Mucosa of rectum (tissue), 2 donors: ENCODE measurements at regions not wholly inside any gene's neighbourhood (a gene's known extent, or its start where the extent isn't known, plus 50 kb on each side); places are given as distances from the start of the nearest gene placed in this dataset.

Experiments
- H3K27ac ChIP-seq, 2 donors: one replicate each; pipeline ENCODE4 v1.7.0; 2013; ENCODE audit warnings: inconsistent platforms in 2 of 2, low read depth in 2 of 2, low read length in 2 of 2
- H3K27me3 ChIP-seq, 2 donors: one replicate each; pipeline ENCODE4 v1.7.0; 2013; ENCODE audit warnings: low read length in 2 of 2; ENCODE audit not compliant: control insufficient read depth in 2 of 2, insufficient read depth in 2 of 2
- H3K36me3 ChIP-seq, 2 donors: one replicate each; pipeline ENCODE4 v1.7.0; 2013; ENCODE audit warnings: low read length in 2 of 2; ENCODE audit not compliant: control insufficient read depth in 2 of 2, insufficient read depth in 2 of 2
- H3K4me1 ChIP-seq, 2 donors: one replicate each; pipeline ENCODE4 v1.7.0; 2013; ENCODE audit warnings: low read length in 2 of 2, mild to moderate bottlenecking in 1 of 2; ENCODE audit not compliant: control insufficient read depth in 2 of 2, insufficient read depth in 2 of 2
- H3K4me3 ChIP-seq, 2 donors: one replicate each; pipeline ENCODE4 v1.7.0; 2013; ENCODE audit warnings: low read length in 2 of 2
- H3K9ac ChIP-seq, 2 donors: one replicate each; pipeline ENCODE4 v1.7.0; 2013; ENCODE audit warnings: low read length in 2 of 2, low read depth in 1 of 2, mild to moderate bottlenecking in 1 of 2
- H3K9me3 ChIP-seq, 2 donors: one replicate each; pipeline ENCODE4 v1.7.0; 2013; ENCODE audit warnings: low read length in 2 of 2; ENCODE audit not compliant: control insufficient read depth in 2 of 2
- donor health status: healthy.
- donor health status: Normal muscosa, but diverticular disease.

DNA sequence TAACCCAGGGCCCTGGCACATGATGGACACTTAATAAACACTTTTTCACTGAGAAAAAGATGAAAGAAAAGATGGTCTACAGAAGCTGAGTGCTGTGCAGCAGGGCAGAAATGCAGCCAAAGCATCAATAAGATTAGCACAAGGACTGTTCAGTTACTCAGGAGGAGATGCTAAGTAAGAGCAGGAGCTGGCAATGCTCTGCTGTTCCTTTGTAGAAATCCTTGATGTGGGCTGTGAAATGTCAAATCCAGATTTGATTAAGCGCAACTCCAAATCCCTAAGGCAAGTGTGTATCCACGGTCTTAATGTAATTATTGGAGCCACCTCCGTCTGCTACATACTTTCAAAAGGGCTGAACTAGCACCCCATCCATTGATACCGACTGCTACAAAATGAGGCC lies 151.8 kb upstream of the BTG1 start:
- H3K4me1 ChIP-seq, result no peaks in the 10 kb centered on the region
- no peak overlapping the region for H3K4me3 ChIP-seq
- H3K9ac ChIP-seq, result no peak overlapping the region
- no peaks in the 10 kb centered on the region for H3K27me3 ChIP-seq
- no peaks in the 10 kb centered on the region for H3K9me3 ChIP-seq
- H3K36me3 ChIP-seq, result no peaks in the 10 kb centered on the region
- no peak overlapping the region for H3K27ac ChIP-seq

DNA sequence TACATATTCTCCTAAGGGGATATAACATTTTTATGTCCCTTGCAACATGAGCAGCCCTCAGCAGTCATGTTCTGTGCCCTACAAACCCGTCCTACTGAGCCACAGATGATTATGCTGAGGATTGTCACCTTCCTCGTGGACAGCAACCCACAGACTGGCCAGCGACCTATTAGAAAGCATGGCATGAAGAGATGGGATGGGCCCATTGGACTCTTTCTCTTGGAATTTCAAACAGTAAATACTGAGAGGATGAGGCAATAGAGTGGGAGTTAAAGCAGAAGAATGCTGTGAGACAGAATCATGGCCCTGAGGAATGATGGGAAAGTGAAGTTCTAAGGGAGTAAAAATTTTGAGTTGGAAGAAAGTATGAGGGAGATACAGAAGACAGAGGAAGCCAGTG lies 149.9 kb upstream of the BTG1 start:
- H3K36me3 ChIP-seq, result no peaks in the 10 kb centered on the region
- no peak overlapping the region for H3K9ac ChIP-seq
- H3K4me3 ChIP-seq, result no peak overlapping the region
- no peaks in the 10 kb centered on the region for H3K9me3 ChIP-seq
- H3K27ac ChIP-seq, result no peak overlapping the region
- H3K4me1 ChIP-seq, result no peaks in the 10 kb centered on the region
- no peaks in the 10 kb centered on the region for H3K27me3 ChIP-seq

DNA sequence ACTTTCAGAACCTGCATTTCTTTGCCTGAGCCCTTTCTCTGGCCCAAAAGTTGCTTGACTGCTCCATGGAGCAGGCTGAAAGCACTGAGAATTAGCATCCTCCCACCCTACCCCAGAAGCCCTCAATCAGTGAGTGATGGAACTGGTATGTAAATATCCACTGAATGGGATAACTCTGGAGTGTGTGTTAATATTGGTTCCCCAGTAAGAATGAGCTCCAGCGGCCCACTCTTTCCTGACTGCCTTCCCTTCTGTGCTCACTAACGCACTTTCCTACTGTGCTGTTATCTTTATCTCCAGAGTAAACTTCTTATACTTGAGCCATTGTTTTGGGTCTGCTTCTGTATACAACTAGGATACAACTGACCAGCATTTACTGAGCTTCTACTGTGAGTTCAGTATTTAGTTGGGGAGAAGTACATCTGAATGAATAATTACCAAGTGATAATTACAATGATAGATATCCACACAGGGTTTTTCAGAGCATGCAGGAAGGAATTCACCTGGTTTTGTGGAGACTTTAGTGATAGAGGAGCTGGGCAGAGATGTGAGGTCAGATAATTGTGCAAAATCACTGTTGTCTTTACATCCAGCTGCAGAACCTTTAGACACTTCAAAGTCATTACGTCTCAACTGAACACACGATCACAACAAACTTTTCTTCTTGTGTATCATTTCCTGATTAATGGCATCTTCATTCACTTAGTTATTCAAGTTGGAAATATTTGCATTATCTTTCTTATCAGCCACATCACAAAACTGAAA lies 149.2 kb upstream of the BTG1 start:
- no peaks in the 10 kb centered on the region for H3K4me1 ChIP-seq
- H3K9me3 ChIP-seq, result no peaks in the 10 kb centered on the region
- H3K36me3 ChIP-seq, result no peaks in the 10 kb centered on the region
- no peaks in the 10 kb centered on the region for H3K27me3 ChIP-seq
- H3K4me3 ChIP-seq, result no peak overlapping the region
- no peak overlapping the region for H3K27ac ChIP-seq
- H3K9ac ChIP-seq, result no peak overlapping the region

DNA sequence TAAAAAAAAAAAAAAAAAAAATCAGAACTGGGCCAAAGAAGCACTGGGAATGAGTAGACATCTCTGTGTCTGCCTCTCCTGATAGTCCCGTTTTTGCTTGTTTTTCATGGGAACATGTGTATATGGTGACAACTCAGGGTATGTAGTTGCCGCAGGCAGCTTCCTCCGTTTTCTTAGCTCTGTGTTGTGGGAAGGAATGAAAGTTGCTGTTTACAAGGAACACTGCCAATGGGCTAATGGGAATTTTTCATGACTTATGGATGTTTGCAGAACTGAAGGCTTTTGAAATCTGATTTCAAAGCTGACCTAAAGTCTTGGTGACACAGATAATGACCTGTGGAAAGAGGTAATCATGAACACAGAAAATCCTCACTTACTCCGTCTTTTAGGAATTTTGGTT lies 146.4 kb upstream of the BTG1 start:
- Histone ChIP-seq H3K27ac (no peak overlapping the region), H3K9me3 (no peaks in the 10 kb centered on the region), H3K9ac (no peak overlapping the region), H3K4me1 (no peaks in the 10 kb centered on the region), H3K4me3 (no peak overlapping the region), H3K36me3 (no peaks in the 10 kb centered on the region), H3K27me3 (no peaks in the 10 kb centered on the region)

DNA sequence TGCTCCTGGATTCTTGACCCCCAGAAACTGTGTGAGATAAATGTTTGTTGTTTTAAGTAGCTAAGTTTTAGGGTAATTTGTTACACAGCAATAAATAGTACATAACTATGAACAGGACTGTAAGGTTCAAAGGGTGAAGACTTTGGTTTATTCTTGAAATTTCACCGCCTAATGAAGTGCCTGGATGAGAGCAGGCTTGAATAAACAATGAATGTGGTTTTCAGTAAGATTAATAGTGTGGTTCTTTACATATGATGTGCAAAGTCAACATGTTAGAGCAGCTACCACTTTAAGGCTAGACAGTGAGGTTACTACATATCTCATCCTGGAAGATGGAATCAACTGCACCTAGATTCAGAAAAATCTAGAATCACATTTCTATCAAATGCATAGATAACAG lies 145.2 kb upstream of the BTG1 start:
- H3K27ac ChIP-seq, result no peak overlapping the region
- H3K36me3 ChIP-seq, result no peaks in the 10 kb centered on the region
- no peaks in the 10 kb centered on the region for H3K9me3 ChIP-seq
- H3K9ac ChIP-seq, result no peak overlapping the region
- H3K27me3 ChIP-seq, result no peaks in the 10 kb centered on the region
- H3K4me3 ChIP-seq, result no peak overlapping the region
- no peaks in the 10 kb centered on the region for H3K4me1 ChIP-seq

DNA sequence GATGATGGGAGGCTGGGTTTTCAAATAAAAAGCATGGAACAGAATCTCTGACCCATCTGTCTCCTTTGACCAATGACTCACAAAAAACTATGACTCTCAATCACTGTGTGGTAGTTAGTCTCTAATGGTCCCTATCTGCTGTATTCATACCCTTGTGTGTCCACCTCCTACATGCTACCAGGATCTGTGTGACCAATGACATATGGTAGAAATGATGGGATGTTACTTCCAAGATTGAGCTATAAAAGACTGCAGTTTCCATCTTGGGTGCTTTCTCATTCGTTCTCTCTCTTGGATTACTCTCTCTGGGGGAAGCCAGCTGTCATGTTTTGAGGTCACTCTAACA lies 144.7 kb upstream of the BTG1 start:
- Histone ChIP-seq H3K27ac (no peak overlapping the region), H3K27me3 (no peaks in the 10 kb centered on the region)

DNA sequence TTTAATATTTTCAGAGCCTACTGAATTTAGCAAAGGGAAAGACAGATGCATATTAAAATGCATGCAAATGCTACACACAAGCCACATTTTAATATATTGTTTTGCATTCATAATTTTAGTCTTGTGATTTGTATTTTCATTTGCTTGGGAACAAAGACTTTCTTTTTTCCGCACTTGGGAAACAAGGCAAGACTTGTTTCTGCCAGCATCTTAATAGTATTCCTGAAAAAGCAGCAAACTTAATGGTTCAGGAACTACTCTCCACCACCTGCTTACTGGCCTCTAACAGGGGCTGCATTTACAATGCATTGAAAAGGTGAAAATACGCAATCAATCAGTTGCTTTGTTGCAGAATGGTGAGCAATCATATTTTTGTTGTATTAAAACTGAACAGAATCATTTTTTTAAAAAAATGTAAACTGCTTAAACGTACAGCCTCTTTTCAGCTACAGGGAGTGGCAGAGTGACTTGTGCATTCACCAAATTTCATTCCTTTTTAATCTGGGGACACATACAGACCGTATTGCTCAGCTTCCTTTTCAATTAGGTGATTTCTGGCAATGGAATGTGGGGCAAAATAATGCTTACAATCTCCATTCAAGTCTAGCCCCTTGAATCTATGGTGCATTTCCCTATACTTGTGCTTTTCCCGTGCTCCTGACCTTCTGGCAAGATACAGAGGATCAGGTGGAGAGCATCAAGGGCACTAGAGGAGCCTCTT lies 144.1 kb upstream of the BTG1 start:
- Histone ChIP-seq H3K27me3 (no peaks in the 10 kb centered on the region), H3K27ac (no peak overlapping the region), H3K9me3 (no peaks in the 10 kb centered on the region)

More for the DNA sequence above, 144.7 kb upstream of the BTG1 start:
- H3K4me1 ChIP-seq, result no peaks in the 10 kb centered on the region
- H3K36me3 ChIP-seq, result no peaks in the 10 kb centered on the region
- H3K9ac ChIP-seq, result no peak overlapping the region
- H3K4me3 ChIP-seq, result no peak overlapping the region
- no peaks in the 10 kb centered on the region for H3K9me3 ChIP-seq

DNA sequence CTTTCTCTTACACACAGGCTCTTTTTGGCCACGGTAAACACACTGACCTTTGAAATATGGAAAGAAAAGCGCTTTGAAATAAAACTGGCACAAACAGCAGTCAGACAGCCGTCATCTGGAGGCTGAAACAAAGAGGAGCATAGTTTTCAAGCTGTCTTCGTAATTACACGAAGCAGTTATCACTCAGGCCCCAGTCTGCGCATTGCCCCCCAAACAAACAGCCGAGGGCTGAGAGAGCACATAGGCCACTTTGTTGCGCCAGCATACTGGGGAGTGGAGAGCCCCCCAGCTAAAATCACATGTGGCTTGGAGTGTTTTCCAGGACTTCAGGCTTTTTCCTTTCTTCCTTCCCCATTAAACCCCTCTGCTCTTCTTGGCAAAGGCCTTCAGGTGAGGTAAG lies 142.9 kb upstream of the BTG1 start:
- H3K4me3 ChIP-seq, result no peak overlapping the region

More for the DNA sequence above, 144.1 kb upstream of the BTG1 start:
- no peak overlapping the region for H3K9ac ChIP-seq
- H3K36me3 ChIP-seq, result no peaks in the 10 kb centered on the region
- H3K4me1 ChIP-seq, result no peaks in the 10 kb centered on the region
- H3K4me3 ChIP-seq, result no peak overlapping the region

DNA sequence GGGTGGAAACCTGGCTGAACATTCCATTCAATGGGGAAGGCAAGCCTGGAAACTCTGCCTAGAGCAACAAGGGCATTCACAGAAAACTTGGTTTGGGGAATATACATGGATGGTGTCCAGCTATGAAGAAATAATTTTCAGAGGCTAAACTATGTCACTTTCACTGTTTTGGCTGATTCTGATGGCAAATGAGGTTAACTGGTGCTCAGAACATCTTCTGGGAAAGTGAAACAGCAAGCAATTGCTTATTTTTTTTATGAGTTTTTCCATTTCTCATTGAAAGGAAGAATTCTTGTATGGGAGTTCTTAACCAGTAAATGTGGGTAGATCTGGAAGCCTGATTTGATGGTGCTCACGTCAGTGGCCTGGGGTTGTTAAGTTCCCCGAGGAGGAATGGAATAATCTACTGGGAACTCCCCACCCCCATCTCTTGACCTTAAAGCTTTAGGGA lies 132.8 kb upstream of the BTG1 start:
- Histone ChIP-seq H3K27me3 (no peaks in the 10 kb centered on the region), H3K9ac (no peak overlapping the region), H3K27ac (peak overlapping the region in 1 of 2 donors; percentile 7), H3K4me3 (no peak overlapping the region), H3K9me3 (no peaks in the 10 kb centered on the region), H3K36me3 (no peaks in the 10 kb centered on the region), H3K4me1 (no peaks in the 10 kb centered on the region)

More for the DNA sequence above, 142.9 kb upstream of the BTG1 start:
- Histone ChIP-seq H3K4me1 (no peaks in the 10 kb centered on the region), H3K36me3 (no peaks in the 10 kb centered on the region), H3K9me3 (no peaks in the 10 kb centered on the region), H3K27ac (no peak overlapping the region), H3K9ac (no peak overlapping the region), H3K27me3 (no peaks in the 10 kb centered on the region)

DNA sequence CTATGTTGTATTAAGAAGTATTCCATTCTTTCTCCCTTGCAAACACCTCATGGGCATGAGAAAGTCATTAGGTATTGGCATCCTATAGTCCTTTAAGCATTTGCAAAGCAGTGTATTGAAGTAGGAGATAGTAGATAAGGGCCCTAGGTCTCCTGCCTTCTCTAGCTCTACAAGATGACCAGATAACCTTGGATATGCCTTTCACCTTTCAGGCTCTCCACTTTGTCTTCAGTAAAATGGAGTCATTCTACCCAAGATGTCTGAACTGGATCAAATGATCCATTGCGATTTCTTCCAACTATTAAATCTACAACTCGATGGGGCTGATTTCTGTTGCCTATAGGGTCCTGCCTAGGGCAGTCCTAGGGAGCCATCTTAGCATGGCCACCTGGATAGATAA lies 132.1 kb upstream of the BTG1 start:
- no peak overlapping the region for H3K4me3 ChIP-seq
- H3K27me3 ChIP-seq, result no peaks in the 10 kb centered on the region
- no peaks in the 10 kb centered on the region for H3K4me1 ChIP-seq
- no peak overlapping the region for H3K27ac ChIP-seq
- no peak overlapping the region for H3K9ac ChIP-seq
- no peaks in the 10 kb centered on the region for H3K9me3 ChIP-seq
- H3K36me3 ChIP-seq, result no peaks in the 10 kb centered on the region
